Loucy (cell line): ENCODE measurements at regions not wholly inside any gene's neighbourhood (a gene's known extent, or its start where the extent isn't known, plus 50 kb on each side); places are given as distances from the start of the nearest gene placed in this dataset.

Experiments used
- EZH2phosphoT487 ChIP-seq: fragments of 200-600 bp; IDR thresholded peaks from 2 replicates; pipeline ENCODE4 v1.6.1; 2018; ENCODE audit warnings: antibody characterized with exemption, mild to moderate bottlenecking, moderate library complexity, borderline replicate concordance
- TF ChIP-seq, protein P1 (sequence below): fragments of 200-600 bp; sonication (generic); conservative IDR thresholded peaks from 2 replicates; pipeline ENCODE4 v1.5.1; 2014; ENCODE audit warnings: mild to moderate bottlenecking, antibody characterized with exemption, low read length

DNA sequence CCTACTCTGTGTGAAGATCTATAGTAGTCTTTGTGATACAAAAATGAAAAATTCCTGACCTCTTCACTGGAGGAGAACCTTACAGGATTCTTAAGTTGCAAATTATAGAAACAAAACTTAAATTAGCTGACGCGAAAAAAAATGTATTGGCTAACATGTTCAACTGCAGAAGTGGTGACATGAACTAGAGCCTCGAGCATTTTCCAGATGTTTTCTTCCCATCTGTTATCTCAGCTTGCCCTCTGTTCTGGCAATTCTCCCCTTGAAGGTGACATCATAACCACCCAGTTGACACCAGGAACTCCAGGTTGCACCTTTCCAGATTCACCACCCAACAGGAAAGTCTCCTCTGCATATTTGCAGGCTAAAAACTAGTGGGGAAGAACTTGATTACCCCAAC is 222.4 kb downstream of the KDR start:
- TF ChIP-seq, protein P1, sequence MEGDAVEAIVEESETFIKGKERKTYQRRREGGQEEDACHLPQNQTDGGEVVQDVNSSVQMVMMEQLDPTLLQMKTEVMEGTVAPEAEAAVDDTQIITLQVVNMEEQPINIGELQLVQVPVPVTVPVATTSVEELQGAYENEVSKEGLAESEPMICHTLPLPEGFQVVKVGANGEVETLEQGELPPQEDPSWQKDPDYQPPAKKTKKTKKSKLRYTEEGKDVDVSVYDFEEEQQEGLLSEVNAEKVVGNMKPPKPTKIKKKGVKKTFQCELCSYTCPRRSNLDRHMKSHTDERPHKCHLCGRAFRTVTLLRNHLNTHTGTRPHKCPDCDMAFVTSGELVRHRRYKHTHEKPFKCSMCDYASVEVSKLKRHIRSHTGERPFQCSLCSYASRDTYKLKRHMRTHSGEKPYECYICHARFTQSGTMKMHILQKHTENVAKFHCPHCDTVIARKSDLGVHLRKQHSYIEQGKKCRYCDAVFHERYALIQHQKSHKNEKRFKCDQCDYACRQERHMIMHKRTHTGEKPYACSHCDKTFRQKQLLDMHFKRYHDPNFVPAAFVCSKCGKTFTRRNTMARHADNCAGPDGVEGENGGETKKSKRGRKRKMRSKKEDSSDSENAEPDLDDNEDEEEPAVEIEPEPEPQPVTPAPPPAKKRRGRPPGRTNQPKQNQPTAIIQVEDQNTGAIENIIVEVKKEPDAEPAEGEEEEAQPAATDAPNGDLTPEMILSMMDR, result no peak
- TF ChIP-seq EZH2phosphoT487, result no peak
